Upper lobe of right lung (tissue), 1 donor: ENCODE measurements at regions not wholly inside any gene's neighbourhood (a gene's known extent, or its start where the extent isn't known, plus 50 kb on each side); places are given as distances from the start of the nearest gene placed in this dataset.
A peak's percentile ranks its signal among the peaks of the same experiment; 100 is the strongest.
"Not testable (repeated sequence)": the region's sequence is repeated elsewhere in the genome, so short reads cannot be mapped to it uniquely, and the experiment has no call there.

Source experiments
- ATAC-seq: fragments of 200-7000 bp; cut with Tn5 transposase; one replicate; pipeline ENCODE4 v1.9.1; 2020; ENCODE audit warnings: mild to moderate bottlenecking, moderate library complexity
- DNase-seq: peaks from one replicate; pipeline ENCODE4 v3.0.0-alpha.2; 2020
- H3K27ac ChIP-seq: fragments of 200-600 bp; one replicate; pipeline ENCODE4 v1.8.0; 2022
- H3K27me3 ChIP-seq: fragments of 200-600 bp; one replicate; pipeline ENCODE4 v1.8.0; 2022; ENCODE audit warnings: mild to moderate bottlenecking
- H3K36me3 ChIP-seq: fragments of 200-600 bp; one replicate; pipeline ENCODE4 v1.8.0; 2022
- H3K4me1 ChIP-seq: fragments of 200-600 bp; one replicate; pipeline ENCODE4 v1.8.0; 2022
- H3K4me3 ChIP-seq: fragments of 200-600 bp; one replicate; pipeline ENCODE4 v1.8.0; 2022; ENCODE audit warnings: mild to moderate bottlenecking
- H3K9me3 ChIP-seq: fragments of 200-600 bp; one replicate; pipeline ENCODE4 v1.8.0; 2022
- CTCF ChIP-seq: fragments of 200-600 bp; IDR thresholded peaks from one replicate; pipeline ENCODE4 v1.8.0; 2022; ENCODE audit warnings: antibody characterized with exemption
- intact Hi-C: fragments of 100-400 bp; cut with DNase I; formaldehyde crosslinking; loops from one replicate; pipeline ENCODE4 v1.11.0; 2022
- donor health status: DM: no; HTN: yes; CAD: no; lungs with severe emphysema.

- H3K36me3 ChIP-seq = no peaks in the 10 kb centered on the region
- H3K4me1 ChIP-seq = no peaks in the 10 kb centered on the region
- no peak for TF ChIP-seq CTCF
- H3K27me3 ChIP-seq = no peaks in the 10 kb centered on the region
- H3K9me3 ChIP-seq = no peaks in the 10 kb centered on the region
- no peak for ATAC-seq
- H3K4me3 ChIP-seq = no peak overlapping the region
- DNase-seq = no peak
- intact Hi-C loops = no loop called here
- H3K27ac ChIP-seq = no peak overlapping the region
Measured at GRCh38 chr13:65400702-65401101, 1829.4 kb downstream of the PCDH9 start.

- no peaks in the 10 kb centered on the region for H3K36me3 ChIP-seq
- H3K4me3 ChIP-seq = no peak overlapping the region
- DNase-seq = no peak
- intact Hi-C loops = no loop called here
- no peak overlapping the region for H3K27ac ChIP-seq
- H3K4me1 ChIP-seq = no peaks in the 10 kb centered on the region
- no peak for ATAC-seq
- H3K27me3 ChIP-seq = no peaks in the 10 kb centered on the region
- H3K9me3 ChIP-seq = no peaks in the 10 kb centered on the region
- TF ChIP-seq CTCF = no peak
Measured at GRCh38 chr13:65387743-65388347, 1842.3 kb downstream of the PCDH9 start.

- H3K4me3 ChIP-seq = no peak overlapping the region
- peaks cover 12% of the 10 kb centered on the region for H3K9me3 ChIP-seq
- H3K4me1 ChIP-seq = no peaks in the 10 kb centered on the region
- H3K27ac ChIP-seq = no peak overlapping the region
- no peak for DNase-seq
- intact Hi-C loops = no loop called here
- TF ChIP-seq CTCF = no peak
- H3K36me3 ChIP-seq = no peaks in the 10 kb centered on the region
- ATAC-seq = no peak
- H3K27me3 ChIP-seq = no peaks in the 10 kb centered on the region
Measured at GRCh38 chr13:65378943-65379519, 1851.1 kb downstream of the PCDH9 start.

- no peak for ATAC-seq
- no peak overlapping the region for H3K4me3 ChIP-seq
- no peaks in the 10 kb centered on the region for H3K36me3 ChIP-seq
- no peak for DNase-seq
- H3K27ac ChIP-seq = no peak overlapping the region
- H3K9me3 ChIP-seq = peaks cover 12% of the 10 kb centered on the region
- H3K27me3 ChIP-seq = no peaks in the 10 kb centered on the region
- no peak for TF ChIP-seq CTCF
- intact Hi-C loops = no loop called here
- no peaks in the 10 kb centered on the region for H3K4me1 ChIP-seq
Measured at GRCh38 chr13:65378484-65378883, 1851.7 kb downstream of the PCDH9 start.

- Histone ChIP-seq H3K36me3 (no peaks in the 10 kb centered on the region), H3K27ac (no peak overlapping the region), H3K9me3 (no peaks in the 10 kb centered on the region), H3K27me3 (no peaks in the 10 kb centered on the region), H3K4me3 (no peak overlapping the region), H3K4me1 (no peaks in the 10 kb centered on the region)
- DNase-seq (no peak), ATAC-seq (no peak)
- no peak for TF ChIP-seq CTCF
- intact Hi-C loops = no loop called here
Measured at GRCh38 chr13:65368832-65369231, 1861.3 kb downstream of the PCDH9 start.

- DNase-seq = no peak
- ATAC-seq = peak; percentile 39
- H3K27me3 ChIP-seq = no peaks in the 10 kb centered on the region
- no peaks in the 10 kb centered on the region for H3K36me3 ChIP-seq
- no peak overlapping the region for H3K4me3 ChIP-seq
- H3K9me3 ChIP-seq = no peaks in the 10 kb centered on the region
- H3K27ac ChIP-seq = no peak overlapping the region
- no peak for TF ChIP-seq CTCF
- intact Hi-C loops = no loop called here
- H3K4me1 ChIP-seq = no peaks in the 10 kb centered on the region
Measured at GRCh38 chr13:65353951-65354350, 1876.2 kb downstream of the PCDH9 start.

GRCh38 chr13:65353150-65353549 is 1877.0 kb downstream of the PCDH9 start:
- H3K4me3 ChIP-seq, H3K27me3 ChIP-seq, H3K4me1 ChIP-seq, H3K9me3 ChIP-seq, H3K36me3 ChIP-seq, H3K27ac ChIP-seq, intact Hi-C loops, DNase-seq: not testable (repeated sequence)
- ATAC-seq = peak; percentile 10
